ENCODE measurements at regions not wholly inside any gene's neighbourhood (a gene's known extent, or its start where the extent isn't known, plus 50 kb on each side); places are given as distances from the start of the nearest gene placed in this dataset.

- TF ChIP-seq TCF12 (IDR thresholded peaks at IDR 0.05; ENCODE audit: low read depth, low read length) (no peak), DPF2 (IDR thresholded peaks at IDR 0.05) (no peak), CHD2 (IDR thresholded peaks at IDR 0.05; ENCODE audit: borderline replicate concordance, low read depth, low read length) (no peak), NR2C1 (IDR thresholded peaks at IDR 0.05) (no peak), STAT3 (IDR thresholded peaks at IDR 0.05; ENCODE audit: low read depth, low read length) (no peak), BHLHE40 (IDR thresholded peaks at IDR 0.05; ENCODE audit: borderline replicate concordance in 1 of 2, low read depth in 2 of 2, low read length in 1 of 2) (no peak), KLF5 (IDR thresholded peaks at IDR 0.05; ENCODE audit: partially characterized antibody) (no peak), NR2F1 (conservative IDR thresholded peaks at IDR 0.05) (no peak)
These were observed 130.4 kb upstream of the SPRY1 start (continued) for GRCh38 chr4:123266221-123266620.

GRCh38 chr4:123278755-123279154 is 117.8 kb upstream of the SPRY1 start:
- Histone ChIP-seq H3K9me3 (replicated peaks; ENCODE audit: control insufficient read depth, insufficient read depth, low read length) (no peaks in the 10 kb centered on the region), H3K4me3 (no peak overlapping the region), H3K27me3 (replicated peaks in 1 of 2; ENCODE audit: control insufficient read depth in 2 of 2, insufficient read depth in 2 of 2, low read length in 1 of 2) (no peaks in the 10 kb centered on the region), H3K4me2 (ENCODE audit: control insufficient read depth, insufficient read depth) (no peak overlapping the region), H4K20me1 (ENCODE audit: control insufficient read depth, insufficient read depth) (no peaks in the 10 kb centered on the region), H3K9ac (ENCODE audit: control insufficient read depth, insufficient read depth, low read length) (no peak overlapping the region), H2AFZ (ENCODE audit: control insufficient read depth, low read depth, low read length) (no peak overlapping the region), H3K79me2 (ENCODE audit: control insufficient read depth, insufficient read depth, low read length) (no peaks in the 10 kb centered on the region), H3K4me1 (ENCODE audit: control insufficient read depth, insufficient read depth, low read length) (no peaks in the 10 kb centered on the region), H3K36me3 (ENCODE audit: control insufficient read depth in 2 of 2, insufficient read depth in 2 of 2, low read length in 1 of 2) (no peaks in the 10 kb centered on the region), H3K27ac (ENCODE audit: control insufficient read depth, insufficient read depth) (no peak overlapping the region)
- no peak for ATAC-seq
- SMC1A ChIA-PET (ENCODE audit: uncharacterized antibody, unreplicated experiment) = interaction anchor here (1.3 kb wide), 1 partner anchor 14 kb away, joined by 3 read pairs; no protein-coding TSS in a partner anchor
- 85% methylated on average over 3 of the region's 3 CpGs for WGBS (ENCODE audit: insufficient coverage, insufficient replicate concordance, low lambda C conversion rate, missing lambda C conversion rate)
- no TSS peak for BruUV-seq (replicated peaks)
- CTCF ChIA-PET = no interaction called here
- in situ Hi-C loops (cut with MboI) = no loop called here
- FAIRE-seq = no peak
- intact Hi-C loops (cut with micrococcal nuclease; ENCODE audit: unreplicated experiment) = no loop called here
- RAD21 ChIA-PET (ENCODE audit: unreplicated experiment) = no interaction called here
- DNase-seq (ENCODE audit: low read depth, low spot score) = no peak
- POLR2A ChIA-PET = no interaction called here
- TF ChIP-seq PML (IDR thresholded peaks at IDR 0.05; ENCODE audit: low read length) (no peak), ZBTB40 (IDR thresholded peaks at IDR 0.05; ENCODE audit: borderline replicate concordance) (no peak), GATAD2B (conservative IDR thresholded peaks at IDR 0.05; ENCODE audit: low read depth) (no peak), ATF2 (IDR thresholded peaks at IDR 0.05; ENCODE audit: low read length) (no peak), HSF1 (IDR thresholded peaks at IDR 0.05; ENCODE audit: low read depth, low read length) (no peak), NKRF (conservative IDR thresholded peaks at IDR 0.05) (no peak), SREBF2 (IDR thresholded peaks at IDR 0.05; ENCODE audit: low read length) (no peak)
